BE2C (cell line): ENCODE measurements at regions not wholly inside any gene's neighbourhood (a gene's known extent, or its start where the extent isn't known, plus 50 kb on each side); places are given as distances from the start of the nearest gene placed in this dataset.

ENCODE experiments used
- DNase-seq: peaks from one replicate; pipeline ENCODE4 v3.0.0-alpha.2; 2020
- H3K27me3 ChIP-seq: fragments of 250-450 bp; sonication (Bioruptor Pico); 2 replicates; pipeline ENCODE4 v1.5.1; 2020; ENCODE audit warnings: mild to moderate bottlenecking
- H3K36me3 ChIP-seq: fragments of 250-450 bp; sonication (Bioruptor Pico); 2 replicates; pipeline ENCODE4 v1.5.1; 2020; ENCODE audit warnings: mild to moderate bottlenecking
- H3K4me1 ChIP-seq: fragments of 250-450 bp; sonication (Bioruptor Pico); 2 replicates; pipeline ENCODE4 v1.5.1; 2020
- H3K4me3 ChIP-seq: 2 replicates; pipeline ENCODE4 v1.5.1; 2011; ENCODE audit warnings: low read depth, low read length
- H3K9me3 ChIP-seq: fragments of 250-450 bp; sonication (Bioruptor Pico); 2 replicates; pipeline ENCODE4 v1.5.1; 2020
- TF ChIP-seq, protein P1 (sequence below): IDR thresholded peaks from 2 replicates; pipeline ENCODE4 v1.5.1; 2012; ENCODE audit warnings: mild to moderate bottlenecking, low read depth, low read length

DNA sequence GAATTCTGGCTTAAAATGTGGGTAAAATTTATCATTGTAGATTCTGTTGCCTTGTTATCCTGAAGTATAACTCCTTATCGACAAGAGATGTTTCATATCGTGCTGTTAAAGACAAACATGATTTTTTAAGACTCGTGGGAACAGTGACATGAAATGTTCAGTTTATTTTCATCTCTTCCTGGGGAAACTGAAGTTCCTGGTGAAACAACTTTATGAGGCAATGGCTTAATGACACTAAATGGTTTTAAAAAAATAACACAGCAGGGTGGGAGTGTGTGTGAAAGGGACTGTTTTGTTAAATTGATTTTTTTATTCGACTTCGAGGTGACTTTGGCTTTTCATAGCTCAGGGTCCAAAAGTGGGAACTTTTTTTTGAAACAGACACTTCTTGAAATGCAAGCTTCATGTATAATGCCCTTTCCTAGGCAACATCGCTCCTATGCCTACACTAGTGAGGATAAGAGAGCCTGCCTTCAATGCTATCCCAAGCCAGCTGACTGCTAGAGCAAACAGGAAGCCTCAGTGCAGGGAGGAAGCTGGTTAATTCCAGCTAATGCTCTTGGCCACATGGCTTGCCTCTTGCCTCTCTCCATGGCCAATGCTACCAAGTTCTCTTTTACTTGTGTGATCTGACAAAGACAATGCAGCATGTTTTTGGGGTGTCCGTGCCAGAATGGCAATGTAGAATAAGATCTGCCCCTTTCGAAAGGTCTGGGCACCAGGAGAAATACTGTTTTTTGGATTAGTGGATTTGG is 57.8 kb downstream of the PABIR2 start:
- no peak for DNase-seq
- Histone ChIP-seq H3K36me3 (no peaks in the 10 kb centered on the region), H3K4me1 (peaks cover 3% of the 10 kb centered on the region), H3K27me3 (no peaks in the 10 kb centered on the region), H3K4me3 (no peak overlapping the region), H3K9me3 (no peaks in the 10 kb centered on the region)
- TF ChIP-seq, protein P1, sequence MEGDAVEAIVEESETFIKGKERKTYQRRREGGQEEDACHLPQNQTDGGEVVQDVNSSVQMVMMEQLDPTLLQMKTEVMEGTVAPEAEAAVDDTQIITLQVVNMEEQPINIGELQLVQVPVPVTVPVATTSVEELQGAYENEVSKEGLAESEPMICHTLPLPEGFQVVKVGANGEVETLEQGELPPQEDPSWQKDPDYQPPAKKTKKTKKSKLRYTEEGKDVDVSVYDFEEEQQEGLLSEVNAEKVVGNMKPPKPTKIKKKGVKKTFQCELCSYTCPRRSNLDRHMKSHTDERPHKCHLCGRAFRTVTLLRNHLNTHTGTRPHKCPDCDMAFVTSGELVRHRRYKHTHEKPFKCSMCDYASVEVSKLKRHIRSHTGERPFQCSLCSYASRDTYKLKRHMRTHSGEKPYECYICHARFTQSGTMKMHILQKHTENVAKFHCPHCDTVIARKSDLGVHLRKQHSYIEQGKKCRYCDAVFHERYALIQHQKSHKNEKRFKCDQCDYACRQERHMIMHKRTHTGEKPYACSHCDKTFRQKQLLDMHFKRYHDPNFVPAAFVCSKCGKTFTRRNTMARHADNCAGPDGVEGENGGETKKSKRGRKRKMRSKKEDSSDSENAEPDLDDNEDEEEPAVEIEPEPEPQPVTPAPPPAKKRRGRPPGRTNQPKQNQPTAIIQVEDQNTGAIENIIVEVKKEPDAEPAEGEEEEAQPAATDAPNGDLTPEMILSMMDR = no peak

DNA sequence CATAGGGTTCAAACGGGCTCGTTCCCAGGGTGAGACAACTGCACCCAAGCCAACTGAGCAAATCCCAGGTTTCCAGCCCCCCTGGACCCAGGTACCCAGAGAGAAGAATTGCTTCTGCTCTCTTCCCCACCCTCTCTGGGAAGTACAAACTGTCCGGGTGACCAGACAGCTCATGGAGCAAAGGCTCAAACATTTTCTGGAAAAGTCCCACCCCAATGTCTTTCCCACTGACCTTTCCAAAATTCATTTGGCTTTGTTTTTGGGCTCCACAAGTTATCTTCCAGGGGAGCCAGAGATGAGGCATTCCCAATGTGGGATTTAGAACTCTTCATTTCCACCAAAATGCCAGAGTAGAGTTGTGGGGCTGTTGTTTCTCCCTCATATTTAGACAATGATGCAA is 58.6 kb downstream of the PABIR2 start:
- Histone ChIP-seq H3K4me3 (no peak overlapping the region), H3K36me3 (no peaks in the 10 kb centered on the region), H3K4me1 (peaks cover 10% of the 10 kb centered on the region), H3K27me3 (no peaks in the 10 kb centered on the region), H3K9me3 (no peaks in the 10 kb centered on the region)
- no peak for DNase-seq
- TF ChIP-seq, protein P1 = no peak

DNA sequence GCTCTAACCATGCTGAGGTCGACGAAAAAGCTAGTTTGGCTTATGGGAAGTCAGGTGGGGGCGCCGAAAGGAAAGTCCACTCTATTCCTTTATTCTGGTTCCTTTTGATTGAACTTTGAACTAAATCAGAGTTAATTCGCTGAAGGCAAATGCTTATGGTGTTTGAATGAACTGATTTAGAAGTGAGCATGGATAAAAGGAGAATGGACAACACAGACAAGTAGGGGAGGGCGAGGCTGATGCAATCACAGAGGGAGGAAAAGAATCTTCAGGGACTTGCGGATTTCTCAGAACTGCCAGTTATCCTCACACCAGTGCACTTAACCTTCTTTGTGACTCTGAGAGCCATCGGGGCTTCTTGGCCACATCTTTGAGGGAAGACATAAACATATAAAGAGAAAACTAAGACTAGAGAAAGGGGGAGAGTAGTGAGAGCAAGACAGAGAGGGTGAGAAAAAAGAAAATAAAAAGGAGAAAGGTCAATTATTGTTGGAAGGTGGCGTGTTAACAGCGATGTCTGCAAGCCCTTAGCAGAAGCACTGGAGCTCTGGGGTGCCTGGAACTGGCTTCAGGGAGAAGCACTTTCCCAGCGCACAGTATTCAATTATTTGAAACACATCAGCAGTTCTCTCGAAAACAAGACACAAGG is 59.2 kb downstream of the PABIR2 start:
- Histone ChIP-seq H3K4me1 (peaks cover 16% of the 10 kb centered on the region), H3K4me3 (no peak overlapping the region), H3K27me3 (no peaks in the 10 kb centered on the region), H3K9me3 (no peaks in the 10 kb centered on the region), H3K36me3 (no peaks in the 10 kb centered on the region)
- DNase-seq = no peak
- TF ChIP-seq, protein P1 = no peak

DNA sequence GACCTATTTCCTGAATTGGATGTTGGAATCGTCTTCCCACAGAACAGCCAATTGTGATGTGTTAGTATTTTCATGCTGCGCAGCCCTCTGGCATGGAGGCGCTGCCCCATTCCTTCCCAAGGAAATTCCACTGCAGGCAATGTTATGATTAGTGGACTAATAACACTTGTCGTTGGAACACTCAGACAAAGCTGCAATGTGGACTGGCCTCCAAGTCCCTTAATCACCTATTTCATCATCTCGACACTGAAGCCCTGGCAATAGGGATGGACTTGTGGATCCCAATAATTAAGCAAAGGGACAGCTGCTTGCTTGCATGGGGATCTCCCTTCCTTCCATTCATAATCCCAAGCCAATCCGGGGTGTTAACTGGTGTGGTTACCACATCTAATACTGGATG is 59.9 kb downstream of the PABIR2 start:
- Histone ChIP-seq H3K4me1 (peaks cover 21% of the 10 kb centered on the region), H3K9me3 (no peaks in the 10 kb centered on the region), H3K27me3 (no peaks in the 10 kb centered on the region), H3K4me3 (no peak overlapping the region), H3K36me3 (no peaks in the 10 kb centered on the region)
- no peak for DNase-seq
- TF ChIP-seq, protein P1 = no peak

DNA sequence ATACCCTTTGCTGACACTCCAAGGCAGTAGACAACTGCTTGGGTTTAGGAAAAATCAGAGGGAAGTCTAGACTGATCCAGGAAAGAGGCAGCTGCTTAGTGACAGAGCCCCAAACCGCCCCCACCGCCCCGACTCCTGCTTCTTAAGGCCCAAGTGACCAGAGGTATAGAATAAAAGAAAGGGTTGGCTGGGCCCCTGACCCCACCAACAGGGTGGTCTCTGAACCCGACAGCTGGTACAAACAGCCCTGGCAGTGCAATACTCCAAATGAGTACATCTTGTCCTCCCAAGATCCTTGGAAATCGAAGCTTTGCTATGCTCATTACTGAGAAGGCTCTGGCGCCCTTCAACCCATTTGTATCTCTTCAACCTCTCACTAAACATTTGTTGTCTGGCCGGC is 60.6 kb downstream of the PABIR2 start:
- H3K4me3 ChIP-seq = no peak overlapping the region
- TF ChIP-seq, protein P1 = no peak
- no peaks in the 10 kb centered on the region for H3K36me3 ChIP-seq
- no peak for DNase-seq
- H3K4me1 ChIP-seq = peaks cover 27% of the 10 kb centered on the region
- H3K27me3 ChIP-seq = no peaks in the 10 kb centered on the region
- no peaks in the 10 kb centered on the region for H3K9me3 ChIP-seq

DNA sequence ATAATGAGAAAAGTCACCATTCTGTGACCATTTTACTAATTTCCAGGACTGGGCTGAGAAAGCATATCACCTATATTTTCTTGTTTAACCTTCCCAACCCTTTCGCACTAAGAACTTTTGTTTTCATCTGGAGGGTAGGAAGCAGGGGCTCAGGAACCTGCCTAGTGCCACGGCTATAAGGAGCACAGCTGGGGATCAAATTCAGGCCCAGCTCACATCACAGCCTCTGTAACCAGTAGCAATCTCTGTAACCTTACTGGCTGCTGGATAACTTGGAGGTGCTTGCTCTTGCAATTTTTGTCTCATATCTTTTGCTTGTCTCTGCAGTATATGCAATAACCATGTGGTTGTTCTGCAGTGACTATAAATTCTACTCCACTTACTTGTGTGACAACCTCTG is 62.0 kb downstream of the PABIR2 start:
- Histone ChIP-seq H3K4me1 (peaks cover 32% of the 10 kb centered on the region), H3K4me3 (no peak overlapping the region), H3K36me3 (no peaks in the 10 kb centered on the region), H3K9me3 (no peaks in the 10 kb centered on the region), H3K27me3 (no peaks in the 10 kb centered on the region)
- TF ChIP-seq, protein P1 = no peak
- no peak for DNase-seq
